Neural progenitor cell (in vitro differentiated cells): ENCODE measurements at regions not wholly inside any gene's neighbourhood (a gene's known extent, or its start where the extent isn't known, plus 50 kb on each side); places are given as distances from the start of the nearest gene placed in this dataset.

Experiments
- DNase-seq: peaks from one replicate; pipeline ENCODE4 v3.0.0-alpha.2; 2016; ENCODE audit warnings: low spot score
- H2AFZ ChIP-seq: fragments of 200-600 bp; sonication (generic); replicated peaks from 2 replicates; pipeline ENCODE4 v1.6.1; 2016; ENCODE audit warnings: antibody characterized with exemption
- H3F3A ChIP-seq: fragments of 200-600 bp; sonication (generic); 2 replicates; pipeline ENCODE4 v1.6.1; 2016; ENCODE audit warnings: antibody characterized with exemption, low read depth
- H3K27ac ChIP-seq: fragments of 200-600 bp; sonication (generic); 2 replicates; pipeline ENCODE4 v1.5.1; 2016; ENCODE audit warnings: mild to moderate bottlenecking
- H3K27me3 ChIP-seq: fragments of 200-600 bp; sonication (generic); 2 replicates; pipeline ENCODE4 v1.6.1; 2016; ENCODE audit warnings: mild to moderate bottlenecking, moderate library complexity
- H3K36me3 ChIP-seq: fragments of 200-600 bp; sonication (generic); 2 replicates; pipeline ENCODE4 v1.5.1; 2016
- H3K4me1 ChIP-seq: fragments of 200-600 bp; sonication (generic); 2 replicates; pipeline ENCODE4 v1.6.1; 2016; ENCODE audit warnings: mixed run types
- H3K4me2 ChIP-seq: fragments of 200-600 bp; sonication (generic); 2 replicates; pipeline ENCODE4 v1.6.1; 2016
- H3K4me3 ChIP-seq: fragments of 200-600 bp; sonication (generic); 2 replicates; pipeline ENCODE4 v1.5.1; 2016
- H3K79me2 ChIP-seq: fragments of 200-600 bp; sonication (generic); 2 replicates; pipeline ENCODE4 v1.6.1; 2016; ENCODE audit warnings: low read depth
- H3K9ac ChIP-seq: fragments of 200-600 bp; sonication (generic); 2 replicates; pipeline ENCODE4 v1.6.1; 2016
- H3K9me3 ChIP-seq: fragments of 200-600 bp; sonication (generic); 2 replicates; pipeline ENCODE4 v1.5.1; 2016; ENCODE audit warnings: low read depth
- H4K20me1 ChIP-seq: fragments of 200-600 bp; sonication (generic); 2 replicates; pipeline ENCODE4 v1.6.1; 2016; ENCODE audit warnings: low read depth
- H3K27ac Mint-ChIP-seq: 3 replicates; pipeline ENCODE4 v1.8.0; 2021; ENCODE audit warnings: mixed read lengths
- H3K27me3 Mint-ChIP-seq: 2 replicates; pipeline ENCODE4 v1.8.0; 2022; ENCODE audit warnings: low read depth, mild to moderate bottlenecking, inconsistent platforms, moderate library complexity, mixed read lengths; ENCODE audit not compliant: insufficient read depth
- H3K36me3 Mint-ChIP-seq: 3 replicates; pipeline ENCODE4 v1.8.0; 2021; ENCODE audit warnings: mixed read lengths
- H3K4me1 Mint-ChIP-seq: 3 replicates; pipeline ENCODE4 v1.8.0; 2021; ENCODE audit warnings: mixed read lengths
- H3K4me3 Mint-ChIP-seq: 3 replicates; pipeline ENCODE4 v1.8.0; 2021; ENCODE audit warnings: mild to moderate bottlenecking, moderate library complexity, mixed read lengths
- H3K9me3 Mint-ChIP-seq: 3 replicates; pipeline ENCODE4 v1.8.0; 2020; ENCODE audit warnings: mixed read lengths
- EZH2 ChIP-seq: fragments of 200-600 bp; sonication (generic); IDR thresholded peaks from 2 replicates; pipeline ENCODE4 v1.6.1; 2017; ENCODE audit warnings: antibody characterized with exemption, mild to moderate bottlenecking, moderate library complexity
- EZH2phosphoT487 ChIP-seq: fragments of 200-600 bp; sonication (generic); IDR thresholded peaks from 2 replicates; pipeline ENCODE4 v1.6.1; 2017; ENCODE audit warnings: antibody characterized with exemption
- TF ChIP-seq, protein P1 (sequence below): fragments of 200-600 bp; sonication (generic); IDR thresholded peaks from 2 replicates; pipeline ENCODE4 v1.5.1; 2017; ENCODE audit warnings: antibody characterized with exemption, mild to moderate bottlenecking

DNA sequence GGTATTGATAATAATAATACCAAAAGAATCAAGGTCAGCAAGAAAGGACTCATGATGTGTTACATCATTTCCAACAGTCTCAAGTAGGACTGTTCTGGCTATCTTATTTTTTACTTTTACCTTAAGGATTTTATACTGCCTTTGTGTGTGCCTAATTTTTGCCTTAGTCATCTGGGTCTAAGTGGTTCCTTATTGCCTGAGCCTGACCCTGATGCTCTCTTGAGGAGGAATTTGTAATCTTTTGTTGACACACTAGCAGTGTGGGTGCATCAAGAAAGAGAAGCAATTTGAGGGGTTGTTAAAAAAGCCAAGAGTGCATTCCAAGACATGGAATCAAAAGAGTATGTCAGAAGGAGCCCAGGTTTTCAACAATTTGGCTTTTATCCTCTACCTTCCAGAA lies 59.3 kb downstream of the TMEM100 start:
- TF ChIP-seq, protein P1, sequence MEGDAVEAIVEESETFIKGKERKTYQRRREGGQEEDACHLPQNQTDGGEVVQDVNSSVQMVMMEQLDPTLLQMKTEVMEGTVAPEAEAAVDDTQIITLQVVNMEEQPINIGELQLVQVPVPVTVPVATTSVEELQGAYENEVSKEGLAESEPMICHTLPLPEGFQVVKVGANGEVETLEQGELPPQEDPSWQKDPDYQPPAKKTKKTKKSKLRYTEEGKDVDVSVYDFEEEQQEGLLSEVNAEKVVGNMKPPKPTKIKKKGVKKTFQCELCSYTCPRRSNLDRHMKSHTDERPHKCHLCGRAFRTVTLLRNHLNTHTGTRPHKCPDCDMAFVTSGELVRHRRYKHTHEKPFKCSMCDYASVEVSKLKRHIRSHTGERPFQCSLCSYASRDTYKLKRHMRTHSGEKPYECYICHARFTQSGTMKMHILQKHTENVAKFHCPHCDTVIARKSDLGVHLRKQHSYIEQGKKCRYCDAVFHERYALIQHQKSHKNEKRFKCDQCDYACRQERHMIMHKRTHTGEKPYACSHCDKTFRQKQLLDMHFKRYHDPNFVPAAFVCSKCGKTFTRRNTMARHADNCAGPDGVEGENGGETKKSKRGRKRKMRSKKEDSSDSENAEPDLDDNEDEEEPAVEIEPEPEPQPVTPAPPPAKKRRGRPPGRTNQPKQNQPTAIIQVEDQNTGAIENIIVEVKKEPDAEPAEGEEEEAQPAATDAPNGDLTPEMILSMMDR, result no peak
- no peak for TF ChIP-seq EZH2
- TF ChIP-seq EZH2phosphoT487, result no peak
- Histone ChIP-seq H3K9ac (no peak overlapping the region), H3K4me1 (peaks cover 11% of the 10 kb centered on the region), H3K27me3 (no peaks in the 10 kb centered on the region), H2AFZ (no peak overlapping the region), H3K36me3 (no peaks in the 10 kb centered on the region), H3F3A (no peaks in the 10 kb centered on the region), H4K20me1 (no peaks in the 10 kb centered on the region), H3K4me2 (no peak overlapping the region), H3K4me3 (no peak overlapping the region), H3K9me3 (no peaks in the 10 kb centered on the region), H3K79me2 (no peaks in the 10 kb centered on the region), H3K27ac (no peak overlapping the region)
- Mint-ChIP-seq H3K36me3 (no peaks in the 10 kb centered on the region), H3K27me3 (no peaks in the 10 kb centered on the region), H3K9me3 (no peaks in the 10 kb centered on the region), H3K4me1 (peaks cover 20% of the 10 kb centered on the region), H3K27ac (no peak overlapping the region), H3K4me3 (no peak overlapping the region)
- no peak for DNase-seq

- Histone ChIP-seq H3K27ac (no peak overlapping the region), H3K4me1 (peaks cover 10% of the 10 kb centered on the region), H3F3A (no peaks in the 10 kb centered on the region), H3K9ac (no peak overlapping the region), H3K4me2 (no peak overlapping the region), H3K79me2 (no peaks in the 10 kb centered on the region), H3K27me3 (no peaks in the 10 kb centered on the region), H3K4me3 (no peak overlapping the region), H3K9me3 (no peaks in the 10 kb centered on the region), H3K36me3 (no peaks in the 10 kb centered on the region), H4K20me1 (no peaks in the 10 kb centered on the region), H2AFZ (no peak overlapping the region)
- Mint-ChIP-seq H3K27ac (no peak overlapping the region), H3K27me3 (peaks cover 2% of the 10 kb centered on the region), H3K4me1 (peaks cover 11% of the 10 kb centered on the region), H3K36me3 (no peaks in the 10 kb centered on the region), H3K4me3 (no peak overlapping the region), H3K9me3 (no peaks in the 10 kb centered on the region)
- no peak for DNase-seq
- TF ChIP-seq EZH2 (no peak), EZH2phosphoT487 (no peak)
- TF ChIP-seq, protein P1, result no peak
These were observed 60.5 kb downstream of the TMEM100 start for GRCh38 chr17:55661963-55662834.

GRCh38 chr17:55661256-55661758 lies 61.4 kb downstream of the TMEM100 start:
- Histone ChIP-seq H3K9me3 (no peaks in the 10 kb centered on the region), H4K20me1 (no peaks in the 10 kb centered on the region), H3F3A (no peaks in the 10 kb centered on the region), H3K36me3 (no peaks in the 10 kb centered on the region), H3K27me3 (no peaks in the 10 kb centered on the region), H3K4me1 (peaks cover 10% of the 10 kb centered on the region), H3K4me2 (no peak overlapping the region), H2AFZ (no peak overlapping the region), H3K27ac (no peak overlapping the region), H3K4me3 (no peak overlapping the region), H3K79me2 (no peaks in the 10 kb centered on the region), H3K9ac (no peak overlapping the region)
- no peak for DNase-seq
- peaks cover 4% of the 10 kb centered on the region for H3K27me3 Mint-ChIP-seq
- H3K9me3 Mint-ChIP-seq, result no peaks in the 10 kb centered on the region
- no peak overlapping the region for H3K4me3 Mint-ChIP-seq
- no peak overlapping the region for H3K27ac Mint-ChIP-seq
- H3K36me3 Mint-ChIP-seq, result no peaks in the 10 kb centered on the region
- TF ChIP-seq, protein P1, result no peak
- TF ChIP-seq EZH2phosphoT487 (no peak), EZH2 (no peak)
- peaks cover 11% of the 10 kb centered on the region for H3K4me1 Mint-ChIP-seq
